Gastroesophageal sphincter (tissue), 3 donors: ENCODE measurements at regions not wholly inside any gene's neighbourhood (a gene's known extent, or its start where the extent isn't known, plus 50 kb on each side); places are given as distances from the start of the nearest gene placed in this dataset.

ENCODE experiments used
- POLR2A ChIP-seq, 2 donors: fragments of 450-650 bp; IDR thresholded peaks; one replicate each; pipeline ENCODE4 v1.6.1; 2017; ENCODE audit warnings: antibody characterized with exemption in 2 of 2, mild to moderate bottlenecking in 2 of 2, moderate library complexity in 1 of 2
- POLR2AphosphoS5 ChIP-seq: sonication (generic); formaldehyde crosslinking; IDR thresholded peaks from one replicate; pipeline ENCODE4 v1.6.1; 2017; ENCODE audit warnings: antibody characterized with exemption
- TF ChIP-seq, protein P1 (sequence below), 4 experiments: fragments of 200-600 bp in 2 of 4; fragments of 450-650 bp in 2 of 4; sonication (generic) in 1 of 4; IDR thresholded peaks; one replicate each; pipeline ENCODE4 v1.5.1; 2017 to 2019; ENCODE audit warnings: antibody characterized with exemption in 4 of 4, mild to moderate bottlenecking in 2 of 4, moderate library complexity in 2 of 4

DNA sequence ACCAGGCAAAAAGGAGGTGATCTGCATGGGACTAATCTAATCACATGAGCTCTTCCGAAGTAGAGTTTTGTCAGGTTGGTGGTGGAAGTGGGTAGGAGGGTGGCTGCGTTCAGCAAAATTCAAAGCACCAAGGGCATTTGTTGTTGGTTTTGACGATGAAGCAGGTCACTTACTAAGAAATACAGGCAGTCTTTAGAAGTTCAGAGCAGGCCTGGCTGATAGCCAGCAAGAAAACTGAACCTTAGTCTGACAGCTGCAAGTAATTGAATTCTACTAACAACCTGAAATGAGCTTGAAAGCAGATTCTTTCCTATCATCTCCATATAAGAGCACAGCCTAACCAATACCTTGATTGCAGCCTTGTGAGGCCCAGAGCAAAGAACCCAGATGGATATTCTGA, 505.8 kb downstream of the KLHL13 start:
- TF ChIP-seq, protein P1, sequence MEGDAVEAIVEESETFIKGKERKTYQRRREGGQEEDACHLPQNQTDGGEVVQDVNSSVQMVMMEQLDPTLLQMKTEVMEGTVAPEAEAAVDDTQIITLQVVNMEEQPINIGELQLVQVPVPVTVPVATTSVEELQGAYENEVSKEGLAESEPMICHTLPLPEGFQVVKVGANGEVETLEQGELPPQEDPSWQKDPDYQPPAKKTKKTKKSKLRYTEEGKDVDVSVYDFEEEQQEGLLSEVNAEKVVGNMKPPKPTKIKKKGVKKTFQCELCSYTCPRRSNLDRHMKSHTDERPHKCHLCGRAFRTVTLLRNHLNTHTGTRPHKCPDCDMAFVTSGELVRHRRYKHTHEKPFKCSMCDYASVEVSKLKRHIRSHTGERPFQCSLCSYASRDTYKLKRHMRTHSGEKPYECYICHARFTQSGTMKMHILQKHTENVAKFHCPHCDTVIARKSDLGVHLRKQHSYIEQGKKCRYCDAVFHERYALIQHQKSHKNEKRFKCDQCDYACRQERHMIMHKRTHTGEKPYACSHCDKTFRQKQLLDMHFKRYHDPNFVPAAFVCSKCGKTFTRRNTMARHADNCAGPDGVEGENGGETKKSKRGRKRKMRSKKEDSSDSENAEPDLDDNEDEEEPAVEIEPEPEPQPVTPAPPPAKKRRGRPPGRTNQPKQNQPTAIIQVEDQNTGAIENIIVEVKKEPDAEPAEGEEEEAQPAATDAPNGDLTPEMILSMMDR (IDR thresholded peaks at IDR 0.05), result no peak
- TF ChIP-seq POLR2A (IDR thresholded peaks at IDR 0.05), result no peak
- no peak for TF ChIP-seq POLR2AphosphoS5
